ENCODE measurements at regions not wholly inside any gene's neighbourhood (a gene's known extent, or its start where the extent isn't known, plus 50 kb on each side); places are given as distances from the start of the nearest gene placed in this dataset.

GRCh38 chr6:154907291-154907690 is 87.8 kb upstream of the TIAM2 start:
- TF ChIP-seq CTCF (IDR thresholded peaks at IDR 0.05) (no peak), EZH2 (IDR thresholded peaks at IDR 0.05; ENCODE audit: borderline replicate concordance, insufficient read depth, low read depth, low read length, poor library complexity, severe bottlenecking) (no peak)
